D721Med (cell line): ENCODE measurements at regions not wholly inside any gene's neighbourhood (a gene's known extent, or its start where the extent isn't known, plus 50 kb on each side); places are given as distances from the start of the nearest gene placed in this dataset.

Experiments used
- DNase-seq: peaks from one replicate; pipeline ENCODE4 v3.0.0; 2011; ENCODE audit warnings: low spot score; ENCODE audit not compliant: insufficient read length
- FAIRE-seq: peaks from 2 replicates; lab custom pipeline; 2011; peaks lifted over from hg19 to GRCh38; lab: Jason Lieb, UNC
- CTCF ChIP-seq: IDR thresholded peaks from 2 replicates; pipeline ENCODE4 v1.5.1; 2012; ENCODE audit warnings: mild to moderate bottlenecking, control low read depth; ENCODE audit not compliant: insufficient read depth; ENCODE audit errors: missing control alignments

DNA sequence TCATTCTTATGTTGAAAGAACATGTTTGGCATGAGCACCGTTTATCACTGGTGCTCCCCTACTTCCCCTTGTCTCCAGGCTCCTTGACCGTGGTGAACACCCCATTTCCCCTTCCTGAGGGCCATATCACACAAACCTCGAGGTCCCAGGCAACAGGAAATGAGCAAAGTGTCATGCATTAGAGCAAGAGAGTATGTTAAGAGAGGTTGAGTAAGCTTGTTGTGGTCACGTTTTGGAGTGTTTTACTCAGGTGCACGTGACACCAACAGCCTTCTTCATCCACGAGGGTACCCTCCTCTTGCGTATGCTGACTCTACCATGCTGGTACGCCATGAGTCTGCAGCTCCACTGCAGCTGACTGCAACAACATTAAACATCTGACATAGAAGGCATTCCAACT lies 482.2 kb upstream of the NBEA start:
- FAIRE-seq (no peak), DNase-seq (no peak)
- TF ChIP-seq CTCF, result no peak

- no peak for DNase-seq
- no peak for FAIRE-seq
- no peak for TF ChIP-seq CTCF
These were observed 479.2 kb upstream of the NBEA start for GRCh38 chr13:34462843-34463242.

DNA sequence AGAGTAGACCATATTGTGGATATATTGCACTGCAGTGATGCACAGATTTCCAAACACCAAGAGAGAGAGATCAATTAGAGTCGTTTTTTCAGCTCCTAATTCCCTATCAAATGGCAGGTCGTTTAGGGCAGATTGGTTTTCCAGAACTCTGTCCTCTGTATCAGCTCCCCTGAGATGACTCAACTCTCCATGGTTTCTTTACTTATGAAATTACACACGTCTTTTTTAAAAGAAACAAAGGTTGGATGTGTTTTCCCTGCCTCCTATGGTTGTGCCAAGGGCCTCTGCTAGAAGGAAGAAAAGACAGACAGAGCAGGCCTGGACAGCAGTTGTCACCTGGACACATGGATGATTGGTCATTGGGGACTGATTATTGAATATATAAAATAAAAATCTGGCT lies 478.1 kb upstream of the NBEA start:
- no peak for TF ChIP-seq CTCF
- no peak for FAIRE-seq
- no peak for DNase-seq

DNA sequence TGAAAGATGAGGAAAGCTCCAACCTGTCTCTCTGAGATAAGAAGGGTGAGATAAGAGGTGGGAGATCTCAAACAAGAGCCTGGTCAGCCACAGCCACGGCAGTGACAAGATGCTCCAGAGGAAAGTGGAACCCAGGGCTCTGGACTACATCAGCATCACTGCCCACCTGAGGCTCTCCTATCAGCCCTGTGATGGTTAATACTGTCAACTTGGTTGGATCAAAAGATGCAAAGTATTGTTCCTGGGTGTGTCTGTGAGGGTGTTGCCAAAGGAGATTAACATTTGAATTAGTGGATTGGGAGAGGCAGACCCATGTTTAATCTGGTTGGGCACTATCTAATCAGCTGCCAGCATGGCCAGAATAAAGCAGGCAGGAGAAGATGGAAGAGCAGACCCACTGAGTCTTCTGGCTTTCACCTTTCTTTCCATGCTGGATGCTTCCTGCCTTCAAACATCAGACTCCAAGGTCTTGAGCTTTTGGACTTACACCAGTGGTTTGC lies 476.6 kb upstream of the NBEA start:
- FAIRE-seq, result no peak
- DNase-seq, result no peak
- no peak for TF ChIP-seq CTCF

GRCh38 chr13:34466301-34466700 lies 475.8 kb upstream of the NBEA start:
- no peak for DNase-seq
- no peak for TF ChIP-seq CTCF
- FAIRE-seq, result no peak

DNA sequence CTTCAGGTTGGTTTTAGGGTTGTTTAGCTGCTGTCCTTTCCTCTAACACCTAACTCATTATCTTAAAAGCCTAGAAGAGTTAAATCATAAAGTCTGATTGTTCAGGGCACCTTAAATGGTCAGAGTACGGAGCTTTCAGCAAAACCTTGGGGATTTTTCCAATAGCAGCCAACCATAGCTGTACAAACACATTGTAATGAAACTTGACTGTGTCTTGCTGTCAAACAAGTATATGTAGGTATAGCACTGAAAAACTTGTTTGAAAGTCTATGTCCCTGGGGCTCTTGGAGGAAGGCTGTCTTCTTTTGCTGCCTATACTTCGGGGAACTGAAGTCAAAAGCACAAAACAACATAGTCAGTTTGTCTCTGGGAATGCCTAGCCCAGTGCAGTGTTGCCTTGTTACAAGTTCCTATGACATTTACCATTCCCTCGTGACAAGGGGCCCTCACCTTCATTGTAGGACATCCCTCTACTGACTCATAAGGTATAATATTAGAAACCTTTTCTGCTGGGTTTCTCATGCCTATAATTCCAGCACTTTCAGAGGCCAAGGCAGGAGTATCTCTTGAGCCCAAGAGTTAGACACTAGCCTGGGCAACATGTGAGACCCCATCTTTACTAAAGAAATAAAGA lies 474.5 kb upstream of the NBEA start:
- FAIRE-seq (no peak), DNase-seq (no peak)
- TF ChIP-seq CTCF, result no peak

DNA sequence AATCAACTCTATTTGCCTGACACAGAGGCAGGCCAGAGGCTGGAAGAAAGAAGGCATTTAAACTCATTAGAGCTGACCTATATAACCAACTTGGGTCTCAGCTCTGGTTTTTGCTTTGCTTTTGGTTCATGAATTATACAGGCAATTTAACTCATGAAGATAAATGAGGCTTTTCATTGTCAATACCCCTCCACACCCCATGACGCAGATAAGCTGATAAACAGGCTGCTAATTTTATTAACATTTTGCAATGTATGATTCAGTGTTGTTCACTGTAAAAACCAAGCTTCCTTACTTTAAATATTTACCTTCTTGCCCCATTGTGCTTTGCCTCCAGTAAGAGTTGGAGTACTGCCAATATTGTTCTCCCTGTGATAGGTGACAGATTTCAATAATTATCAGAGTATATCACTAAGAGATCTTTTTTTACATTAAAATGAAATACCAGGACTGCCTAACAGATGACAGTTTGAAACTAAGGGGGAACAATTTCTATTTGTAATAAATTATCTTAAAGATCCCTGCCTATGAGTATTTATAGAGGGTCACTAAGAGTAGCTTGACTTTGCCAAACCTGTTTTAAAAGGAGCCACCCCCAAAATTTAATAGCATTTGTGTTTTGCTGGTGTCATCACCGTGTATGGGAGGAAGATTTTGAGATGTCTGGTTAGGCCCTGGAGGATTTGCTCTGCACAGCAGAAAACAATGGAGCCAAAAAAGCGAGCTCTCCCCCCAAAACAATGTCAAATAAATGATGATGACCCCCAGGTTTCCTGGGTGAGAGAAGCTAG lies 472.7 kb upstream of the NBEA start:
- FAIRE-seq (no peak), DNase-seq (no peak)
- no peak for TF ChIP-seq CTCF
